GM19438 (cell line): ENCODE measurements at regions not wholly inside any gene's neighbourhood (a gene's known extent, or its start where the extent isn't known, plus 50 kb on each side); places are given as distances from the start of the nearest gene placed in this dataset.

Experiments used
- ATAC-seq: cut with Tn5 transposase; IDR thresholded peaks from one replicate; pipeline ENCODE4 v1.9.1; 2021; ENCODE audit warnings: low read depth; ENCODE audit not compliant: unreplicated experiment

DNA sequence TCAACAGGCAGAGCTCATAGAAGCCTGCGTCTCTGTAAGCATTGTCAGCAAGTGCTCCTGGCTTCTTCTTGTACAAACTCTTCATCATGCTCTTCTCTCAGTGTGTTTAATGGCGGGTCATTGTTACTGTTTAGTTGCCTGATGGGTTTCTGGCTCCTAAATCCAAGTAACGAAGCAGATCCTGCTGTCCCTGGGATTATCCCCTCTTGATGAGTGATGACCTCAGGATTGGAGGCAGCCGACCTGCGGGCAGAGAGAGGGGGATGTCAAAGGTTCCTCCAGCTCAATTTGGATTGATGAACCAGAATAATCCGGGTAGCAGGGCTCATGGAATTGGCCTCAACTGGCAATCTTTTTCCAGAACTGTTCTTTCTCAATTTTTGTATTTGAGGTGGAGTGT is 66.1 kb upstream of the BARHL2 start:
- no peak for ATAC-seq

DNA sequence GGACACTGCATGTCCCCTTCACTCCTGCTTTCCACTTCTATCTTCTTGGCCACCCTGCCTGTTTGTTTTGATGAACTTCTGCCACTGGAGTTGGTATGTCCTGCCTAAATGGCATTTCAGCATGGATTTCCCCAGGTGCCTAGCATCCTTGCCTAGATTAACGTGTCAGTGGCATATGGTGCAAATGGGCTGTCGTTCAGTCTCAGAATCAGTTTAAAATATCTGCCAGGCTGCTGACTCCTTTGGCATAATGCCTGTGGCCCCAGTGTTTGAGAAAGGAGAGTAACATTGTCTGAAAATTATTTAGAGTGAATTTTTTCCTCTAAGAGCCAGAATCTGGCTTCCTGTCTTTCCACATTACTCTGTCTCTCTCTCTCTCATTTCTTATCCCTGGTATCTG is 64.9 kb upstream of the BARHL2 start:
- no peak for ATAC-seq

DNA sequence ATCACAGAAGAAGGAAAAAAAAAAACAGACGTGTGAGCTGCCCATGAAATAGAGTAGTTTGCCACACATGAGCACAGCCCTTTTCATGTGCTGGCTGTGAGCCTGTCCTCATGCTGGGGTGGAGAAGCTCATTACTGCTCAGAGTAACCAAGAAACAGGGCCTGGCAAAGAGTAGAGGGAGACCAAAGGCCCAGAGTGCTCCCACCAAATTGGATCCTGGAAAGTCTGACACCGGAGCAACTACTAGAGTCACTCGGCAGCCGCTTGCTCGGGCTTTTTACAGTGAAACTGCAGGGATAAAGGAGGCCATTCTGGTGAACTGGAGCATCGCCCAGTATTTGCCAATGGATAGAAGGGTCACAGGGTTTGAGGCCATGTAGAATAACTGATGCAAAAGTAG is 64.4 kb upstream of the BARHL2 start:
- ATAC-seq = no peak

DNA sequence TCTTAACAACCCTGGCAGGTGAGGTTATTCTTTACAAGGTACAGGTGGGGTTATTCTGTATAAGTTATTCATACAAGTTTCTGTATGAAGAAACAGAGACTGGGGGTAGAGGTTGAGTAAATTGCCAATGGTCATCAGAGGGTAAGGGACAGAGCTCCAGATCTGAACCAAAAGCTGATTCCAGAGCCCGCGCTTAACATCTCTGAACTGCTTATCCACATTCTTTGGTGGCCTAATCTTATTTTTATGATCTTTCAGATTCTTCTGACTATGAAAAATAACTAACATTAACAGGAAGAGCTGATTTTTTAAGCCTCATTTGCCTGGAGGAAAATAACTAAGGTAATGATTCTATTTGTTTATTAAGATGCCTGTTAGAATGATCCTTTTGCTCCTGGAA is 63.9 kb upstream of the BARHL2 start:
- ATAC-seq = no peak

DNA sequence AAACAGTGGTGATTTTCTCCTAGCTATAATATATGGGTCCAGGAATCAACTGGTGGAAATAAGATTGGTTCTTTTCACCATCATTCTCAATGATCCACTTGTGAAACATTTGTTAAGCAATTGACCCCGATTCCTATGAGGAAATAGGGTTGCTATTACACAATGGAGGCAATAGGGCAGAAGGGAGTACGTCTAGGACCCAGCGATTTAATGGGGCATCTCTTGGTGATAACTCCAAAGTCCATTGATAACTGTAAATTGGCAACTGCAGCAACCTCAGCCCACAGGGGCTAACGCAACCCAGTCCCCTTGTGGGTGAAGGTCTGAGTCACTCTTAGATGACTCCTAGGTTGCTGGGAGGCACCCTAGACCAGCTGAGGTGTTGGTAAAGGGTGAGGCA is 62.5 kb upstream of the BARHL2 start:
- no peak for ATAC-seq

DNA sequence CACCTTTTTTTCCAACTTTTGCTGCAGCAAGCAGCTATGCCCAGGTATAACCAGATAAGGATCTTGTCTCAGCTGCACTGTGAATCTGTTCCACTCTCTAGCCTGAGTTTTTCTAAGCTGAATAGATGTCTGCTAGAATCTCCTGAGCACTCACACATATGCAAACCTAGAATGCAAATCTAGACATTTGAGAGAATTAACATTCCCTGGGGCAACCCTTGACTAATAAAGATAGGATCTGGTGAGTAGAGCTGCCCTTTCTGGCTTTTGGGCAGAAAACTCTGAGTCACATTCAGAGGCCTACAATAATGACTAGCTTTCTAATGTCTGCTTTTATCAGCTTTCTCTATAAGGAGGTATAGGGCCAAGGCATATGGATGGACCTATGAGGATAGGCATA is 61.4 kb upstream of the BARHL2 start:
- ATAC-seq = no peak

DNA sequence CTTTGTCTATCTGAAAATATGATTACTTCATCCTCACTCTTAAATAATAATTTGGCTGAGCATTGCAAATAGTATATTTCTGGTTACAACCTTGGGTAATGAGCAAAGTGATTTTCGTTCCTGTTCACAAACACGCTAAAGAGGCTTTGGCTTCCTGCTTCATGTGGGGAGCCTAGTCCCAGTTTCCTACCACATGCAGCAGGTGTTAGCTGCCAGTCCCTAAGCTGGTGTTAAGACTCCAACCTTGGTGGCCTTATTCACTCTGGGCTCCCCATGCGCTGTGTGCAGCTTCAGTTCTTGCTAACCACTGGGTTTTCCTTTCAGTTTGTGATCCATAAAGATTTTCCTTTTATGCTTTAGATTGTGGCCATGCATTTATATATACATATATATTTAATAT is 56.7 kb upstream of the BARHL2 start:
- ATAC-seq = no peak

DNA sequence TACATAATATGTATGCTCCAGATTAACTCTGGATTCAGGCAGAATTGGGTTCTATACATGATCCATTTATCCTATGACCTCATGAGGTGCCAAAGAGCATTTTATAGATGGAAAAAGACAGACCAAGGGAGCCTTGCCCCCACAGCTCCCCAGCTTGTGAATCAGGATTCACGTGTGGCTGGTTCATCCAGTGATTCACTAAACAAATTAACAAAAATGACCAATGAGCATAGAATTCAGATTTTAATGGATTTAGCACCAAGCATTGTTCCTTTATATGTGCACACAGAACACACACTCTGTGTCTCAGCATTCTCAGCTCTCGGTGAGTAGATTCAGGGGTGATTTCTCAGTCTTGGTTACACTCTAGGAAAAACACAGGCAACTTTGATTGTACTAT is 51.7 kb upstream of the BARHL2 start:
- ATAC-seq = no peak

DNA sequence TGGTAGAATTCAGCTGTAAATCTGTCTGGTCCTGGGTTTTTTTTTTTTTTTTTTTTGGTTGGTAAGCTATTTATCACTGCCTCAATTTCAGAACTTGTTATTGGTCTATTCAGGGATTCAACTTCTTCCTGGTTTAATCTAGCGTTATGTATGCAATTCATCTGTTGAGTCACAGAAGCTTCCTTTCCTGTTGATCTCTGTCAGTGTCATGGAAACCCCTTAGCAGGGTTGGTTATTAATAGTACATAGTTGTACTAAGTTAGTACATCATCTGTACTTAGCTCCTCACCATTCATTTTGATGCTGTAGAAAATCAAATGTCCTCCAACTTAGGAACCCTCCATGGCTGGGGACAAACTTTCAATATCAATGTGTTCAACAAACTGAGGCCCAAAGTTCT is 51.0 kb upstream of the BARHL2 start:
- ATAC-seq = no peak
